Activated naive CD8-positive, alpha-beta T cell treated with anti-CD3 and anti-CD28 coated beads, Interleukin-2, amount 10 ng/mL, durations not matched to agents 7 days and 5 days (primary cell): ENCODE measurements at regions not wholly inside any gene's neighbourhood (a gene's known extent, or its start where the extent isn't known, plus 50 kb on each side); places are given as distances from the start of the nearest gene placed in this dataset.
"Not testable (repeated sequence)": the region's sequence is repeated elsewhere in the genome, so short reads cannot be mapped to it uniquely, and the experiment has no call there.

Source experiments
- ATAC-seq: fragments of 150-1000 bp; cut with Tn5 transposase; one replicate; pipeline ENCODE4 v1.10.0; 2021; ENCODE audit warnings: low read depth, moderate library complexity
- POLR2A ChIA-PET: fragments of 350-600 bp; sonication (Branson Sonifier 250); formaldehyde crosslinking; loops from one replicate; lab custom pipeline; 2021; ENCODE audit warnings: antibody characterized with exemption; lab: Charles Lee
- DNase-seq: peaks from one replicate; pipeline ENCODE4 v3.0.0; 2021
- H3K27ac Mint-ChIP-seq: one replicate; pipeline ENCODE4 v1.8.0; 2022; ENCODE audit warnings: mild to moderate bottlenecking, mixed read lengths
- H3K27me3 Mint-ChIP-seq: one replicate; pipeline ENCODE4 v1.8.0; 2022; ENCODE audit warnings: mild to moderate bottlenecking, moderate library complexity, mixed read lengths
- H3K36me3 Mint-ChIP-seq: one replicate; pipeline ENCODE4 v1.8.0; 2021; ENCODE audit warnings: mild to moderate bottlenecking, mixed read lengths
- H3K4me1 Mint-ChIP-seq: one replicate; pipeline ENCODE4 v1.8.0; 2021; ENCODE audit warnings: mixed read lengths
- H3K4me3 Mint-ChIP-seq: one replicate; pipeline ENCODE4 v1.8.0; 2022; ENCODE audit warnings: mild to moderate bottlenecking, moderate library complexity, mixed read lengths
- H3K9me3 Mint-ChIP-seq: one replicate; pipeline ENCODE4 v1.8.0; 2021; ENCODE audit warnings: mixed read lengths

DNA sequence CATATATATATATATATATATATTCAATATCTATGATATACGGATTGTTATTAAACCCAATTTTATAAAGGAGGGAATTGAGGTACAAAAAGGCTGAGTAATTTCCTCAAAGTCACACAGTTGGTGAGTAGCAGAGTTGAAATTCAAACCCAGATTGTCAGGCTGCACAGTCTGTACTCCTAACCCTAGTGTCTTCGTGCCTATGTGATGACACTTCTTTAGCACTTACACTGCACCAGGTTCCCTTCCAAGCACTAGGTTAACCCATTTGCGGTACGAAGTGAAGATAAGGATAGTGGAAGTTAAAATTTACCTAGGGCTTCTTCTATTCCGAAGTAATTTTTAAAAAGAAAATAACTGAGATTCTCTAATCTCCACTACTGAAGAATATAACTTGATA lies 125.1 kb upstream of the TSPAN8 start:
- Mint-ChIP-seq H3K27me3 (no peaks in the 10 kb centered on the region), H3K4me3 (no peak overlapping the region), H3K9me3 (peaks cover 2% of the 10 kb centered on the region), H3K4me1 (no peaks in the 10 kb centered on the region), H3K36me3 (no peaks in the 10 kb centered on the region), H3K27ac (no peak overlapping the region)
- DNase-seq (no peak), ATAC-seq (no peak)
- POLR2A ChIA-PET, result no interaction called here

DNA sequence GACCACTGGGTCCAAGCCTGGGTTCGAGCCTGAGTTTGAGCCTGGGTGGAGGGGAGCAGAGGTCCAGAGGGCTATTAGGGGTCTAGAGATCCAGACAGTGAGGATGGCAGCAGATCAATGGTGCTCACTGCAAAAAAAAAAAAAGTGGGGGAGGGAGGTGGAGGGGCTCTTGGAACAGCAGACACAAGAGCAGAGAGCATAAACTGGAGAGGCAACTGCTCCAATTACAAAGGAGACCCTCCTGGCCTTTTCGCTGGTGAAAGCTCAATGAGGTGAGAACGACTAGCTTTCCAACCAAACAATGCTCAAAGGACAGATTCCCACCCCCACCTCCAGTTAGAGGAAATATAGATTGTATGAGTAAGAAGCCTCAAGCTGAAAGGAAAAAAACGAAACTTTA lies 124.2 kb upstream of the TSPAN8 start:
- no peak for DNase-seq
- H3K4me1 Mint-ChIP-seq, result no peaks in the 10 kb centered on the region
- POLR2A ChIA-PET, result no interaction called here
- H3K4me3 Mint-ChIP-seq, result no peak overlapping the region
- no peaks in the 10 kb centered on the region for H3K27me3 Mint-ChIP-seq
- no peak for ATAC-seq
- H3K36me3 Mint-ChIP-seq, result no peaks in the 10 kb centered on the region
- peaks cover 2% of the 10 kb centered on the region for H3K9me3 Mint-ChIP-seq
- H3K27ac Mint-ChIP-seq, result no peak overlapping the region

DNA sequence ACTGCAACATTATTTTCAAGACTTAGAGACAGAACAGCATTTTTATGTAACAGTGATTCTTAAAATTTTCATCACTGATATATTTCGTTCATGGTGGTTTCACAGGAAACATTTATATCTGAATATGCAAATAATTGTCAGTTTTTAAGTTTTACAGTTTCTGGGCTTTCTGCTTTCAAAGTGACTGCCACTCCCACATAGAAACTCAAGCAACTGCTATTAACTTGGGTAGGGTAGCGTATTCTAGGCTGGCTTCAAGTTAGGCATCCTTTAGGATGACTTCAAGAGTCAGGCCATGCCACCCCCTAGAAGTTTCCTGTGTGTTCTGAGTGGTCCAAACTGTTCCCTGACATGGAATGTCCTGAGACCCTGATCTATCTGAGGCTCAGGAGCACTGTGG lies 123.6 kb upstream of the TSPAN8 start:
- POLR2A ChIA-PET, result no interaction called here
- no peak for DNase-seq
- ATAC-seq, result no peak
- Mint-ChIP-seq H3K27me3 (no peaks in the 10 kb centered on the region), H3K4me1 (no peaks in the 10 kb centered on the region), H3K27ac (no peak overlapping the region), H3K36me3 (no peaks in the 10 kb centered on the region), H3K4me3 (no peak overlapping the region), H3K9me3 (peaks cover 2% of the 10 kb centered on the region)

DNA sequence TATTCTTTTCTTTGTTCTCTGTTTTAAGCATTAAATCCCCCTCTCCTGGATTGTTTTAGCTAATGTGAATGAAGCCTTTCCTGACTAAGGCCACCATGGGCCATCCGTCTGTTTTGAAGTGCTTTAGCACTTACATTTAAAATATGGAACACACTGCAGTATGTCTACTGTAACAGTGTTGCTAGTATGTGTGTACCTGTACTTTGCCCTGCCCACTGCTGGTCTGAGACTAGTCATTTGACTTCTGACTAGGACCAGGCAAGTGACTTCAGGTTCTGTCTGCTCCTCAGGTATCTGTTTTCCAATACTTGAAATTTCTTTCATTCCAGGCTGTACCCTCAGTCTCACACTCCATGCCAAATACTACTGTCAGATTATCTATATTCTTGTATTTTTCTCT lies 120.1 kb upstream of the TSPAN8 start:
- DNase-seq, result no peak
- H3K4me3 Mint-ChIP-seq, result no peak overlapping the region
- no peaks in the 10 kb centered on the region for H3K4me1 Mint-ChIP-seq
- no peak overlapping the region for H3K27ac Mint-ChIP-seq
- H3K27me3 Mint-ChIP-seq, result no peaks in the 10 kb centered on the region
- ATAC-seq, result no peak
- POLR2A ChIA-PET, result no interaction called here
- no peaks in the 10 kb centered on the region for H3K36me3 Mint-ChIP-seq
- H3K9me3 Mint-ChIP-seq, result no peaks in the 10 kb centered on the region

DNA sequence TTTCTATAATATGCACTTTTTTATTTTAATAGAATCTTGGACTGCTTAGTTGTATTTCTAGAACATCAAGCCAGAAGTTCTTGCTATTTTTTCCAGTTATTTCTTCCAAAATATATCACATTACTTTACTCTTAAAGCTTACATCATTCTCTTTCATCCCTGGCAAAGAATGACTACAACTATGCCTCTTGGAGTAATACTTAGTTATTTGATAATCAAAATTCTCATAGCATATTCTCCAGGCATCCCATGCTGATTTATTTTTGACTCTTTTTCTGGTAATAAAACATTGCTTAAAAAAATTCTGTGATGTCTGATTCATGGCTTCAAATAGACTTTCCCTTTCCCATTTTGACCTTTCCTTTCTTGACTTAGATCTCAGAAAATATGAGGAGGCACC lies 118.7 kb upstream of the TSPAN8 start:
- DNase-seq (no peak), ATAC-seq (no peak)
- H3K4me3 Mint-ChIP-seq, result no peak overlapping the region
- H3K9me3 Mint-ChIP-seq, result no peaks in the 10 kb centered on the region
- no peaks in the 10 kb centered on the region for H3K27me3 Mint-ChIP-seq
- no peaks in the 10 kb centered on the region for H3K36me3 Mint-ChIP-seq
- POLR2A ChIA-PET, result no interaction called here
- no peak overlapping the region for H3K27ac Mint-ChIP-seq
- H3K4me1 Mint-ChIP-seq, result no peaks in the 10 kb centered on the region

DNA sequence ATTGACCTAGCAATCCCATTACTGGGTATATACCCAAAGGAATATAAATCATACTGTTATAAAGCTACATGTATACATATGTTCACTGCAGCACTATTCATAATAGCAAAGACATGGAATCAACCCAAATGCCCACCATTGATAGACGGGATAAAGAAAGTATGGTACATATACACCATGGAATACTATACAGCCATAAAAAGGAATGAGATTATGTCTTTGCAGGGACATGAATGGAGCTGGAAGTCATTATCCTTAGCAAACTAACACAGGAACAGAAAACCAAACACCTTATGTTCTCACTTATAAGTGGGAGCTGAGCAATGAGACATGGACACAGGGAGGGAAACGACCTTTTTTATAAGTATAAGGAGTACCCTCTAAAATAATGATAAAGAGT lies 113.0 kb upstream of the TSPAN8 start:
- H3K27me3 Mint-ChIP-seq, H3K9me3 Mint-ChIP-seq, ATAC-seq, H3K27ac Mint-ChIP-seq, DNase-seq, POLR2A ChIA-PET, H3K36me3 Mint-ChIP-seq, H3K4me3 Mint-ChIP-seq, H3K4me1 Mint-ChIP-seq: not testable (repeated sequence)

DNA sequence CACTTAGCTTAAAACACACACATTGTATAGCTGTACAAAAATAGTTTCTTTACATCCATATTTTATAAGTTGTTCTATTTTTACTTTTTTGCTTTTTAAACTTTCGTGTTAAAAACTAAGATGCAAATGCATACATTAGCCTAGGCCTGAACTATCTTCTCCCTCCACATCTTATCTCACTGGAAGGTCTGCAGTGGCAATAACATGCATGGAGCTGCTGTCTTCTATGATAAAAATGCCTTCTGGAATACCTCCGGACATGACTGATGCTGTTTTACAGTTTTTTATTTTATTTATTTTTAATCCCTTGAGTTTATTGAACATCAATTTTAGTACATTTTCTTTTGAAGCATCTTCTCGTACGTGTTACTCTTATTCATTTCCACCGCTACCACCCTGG lies 112.3 kb upstream of the TSPAN8 start:
- H3K27me3 Mint-ChIP-seq, result no peaks in the 10 kb centered on the region
- no peak overlapping the region for H3K27ac Mint-ChIP-seq
- H3K36me3 Mint-ChIP-seq, result no peaks in the 10 kb centered on the region
- ATAC-seq, result no peak
- no peak for DNase-seq
- H3K4me3 Mint-ChIP-seq, result no peak overlapping the region
- H3K4me1 Mint-ChIP-seq, result no peaks in the 10 kb centered on the region
- no peaks in the 10 kb centered on the region for H3K9me3 Mint-ChIP-seq
- POLR2A ChIA-PET, result no interaction called here

DNA sequence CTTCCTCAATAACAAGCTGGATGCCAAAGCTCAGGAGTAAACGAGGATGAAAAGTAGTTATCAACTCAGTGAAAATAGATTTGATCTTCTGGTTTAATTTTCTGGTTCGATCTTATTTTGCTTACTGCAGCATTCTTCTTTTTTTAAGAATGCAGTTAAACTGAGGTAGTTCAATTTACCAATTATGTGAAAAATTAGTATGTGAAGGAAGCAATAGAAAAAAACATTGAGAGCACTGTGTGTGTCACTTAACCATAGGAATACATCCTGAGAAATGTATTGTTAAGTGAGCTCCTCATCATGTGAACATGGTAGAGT lies 111.4 kb upstream of the TSPAN8 start:
- H3K36me3 Mint-ChIP-seq, result no peaks in the 10 kb centered on the region
- no peak for ATAC-seq
- H3K4me3 Mint-ChIP-seq, result no peak overlapping the region
- H3K27ac Mint-ChIP-seq, result no peak overlapping the region
- POLR2A ChIA-PET, result no interaction called here
- DNase-seq, result no peak
- H3K4me1 Mint-ChIP-seq, result no peaks in the 10 kb centered on the region
- no peaks in the 10 kb centered on the region for H3K9me3 Mint-ChIP-seq
- no peaks in the 10 kb centered on the region for H3K27me3 Mint-ChIP-seq

DNA sequence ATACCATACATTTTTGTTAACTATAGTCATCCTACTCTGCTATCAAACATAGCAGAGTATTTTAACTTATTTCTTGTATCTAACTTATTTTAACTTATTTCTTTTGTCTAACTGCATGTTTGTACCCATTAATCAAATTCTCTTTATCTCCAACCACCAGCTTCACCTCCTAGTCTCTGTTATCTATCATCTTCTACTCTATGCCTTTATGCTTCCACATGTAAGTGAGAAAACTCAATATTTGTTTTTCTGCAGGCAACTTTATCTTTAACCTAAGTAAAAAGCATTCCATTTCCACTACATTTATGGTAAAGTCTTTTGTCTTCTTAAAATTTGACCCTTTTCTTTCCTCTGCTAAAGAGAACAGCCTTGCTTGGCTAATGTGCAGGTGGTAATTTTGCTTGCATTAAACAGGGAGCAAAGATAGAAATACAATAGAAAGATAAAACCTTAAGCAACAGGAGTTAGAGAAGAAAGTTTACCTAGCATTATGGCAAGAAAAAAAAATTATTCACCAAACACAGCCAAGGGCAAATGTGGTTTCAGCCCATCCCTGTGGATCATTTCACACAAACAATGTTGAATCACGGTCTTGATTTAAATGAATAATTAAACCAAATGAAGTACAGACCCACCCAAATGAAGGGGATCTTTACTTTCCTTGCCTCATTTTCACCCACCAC lies 110.9 kb upstream of the TSPAN8 start:
- POLR2A ChIA-PET, result no interaction called here
- Mint-ChIP-seq H3K4me1 (no peaks in the 10 kb centered on the region), H3K27me3 (no peaks in the 10 kb centered on the region), H3K27ac (no peak overlapping the region), H3K36me3 (no peaks in the 10 kb centered on the region), H3K4me3 (no peak overlapping the region), H3K9me3 (no peaks in the 10 kb centered on the region)
- ATAC-seq (no peak), DNase-seq (no peak)

DNA sequence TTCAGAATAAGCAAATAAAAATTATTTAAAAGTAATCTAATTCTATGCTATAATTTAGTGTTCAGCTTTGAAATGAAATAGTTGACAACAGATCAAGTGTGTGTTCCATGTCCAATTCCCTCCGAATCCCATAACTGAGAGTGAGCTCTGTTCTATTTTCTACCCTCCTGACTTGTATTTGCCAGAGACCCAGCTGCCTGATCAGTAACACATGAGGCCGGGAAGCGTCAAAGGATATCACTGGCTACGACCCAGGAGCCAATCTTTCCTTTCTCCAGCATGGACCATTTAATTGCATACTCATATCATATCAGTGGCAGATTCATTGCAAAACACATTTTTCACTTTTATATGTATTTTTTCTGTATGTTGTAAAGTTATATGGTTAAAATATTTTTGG lies 108.8 kb upstream of the TSPAN8 start:
- Mint-ChIP-seq H3K27ac (no peak overlapping the region), H3K4me1 (no peaks in the 10 kb centered on the region), H3K4me3 (no peak overlapping the region), H3K27me3 (no peaks in the 10 kb centered on the region), H3K9me3 (no peaks in the 10 kb centered on the region), H3K36me3 (no peaks in the 10 kb centered on the region)
- DNase-seq (no peak), ATAC-seq (no peak)
- POLR2A ChIA-PET, result no interaction called here

DNA sequence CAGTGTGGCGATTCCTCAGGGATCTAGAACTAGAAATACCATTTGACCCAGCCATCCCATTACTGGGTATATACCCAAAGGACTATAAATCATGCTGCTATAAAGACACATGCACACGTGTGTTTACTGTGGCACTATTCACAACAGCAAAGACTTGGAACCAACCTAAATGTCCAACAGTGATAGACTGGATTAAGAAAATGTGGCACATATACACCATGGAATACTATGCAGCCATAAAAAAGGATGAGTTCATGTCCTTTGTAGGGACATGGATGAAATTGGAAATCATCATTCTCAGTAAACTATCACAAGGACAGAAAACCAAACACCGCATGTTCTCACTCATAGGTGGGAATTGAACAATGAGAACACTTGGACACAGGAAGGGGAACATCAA lies 107.9 kb upstream of the TSPAN8 start:
- H3K36me3 Mint-ChIP-seq, H3K9me3 Mint-ChIP-seq, POLR2A ChIA-PET, DNase-seq, H3K27ac Mint-ChIP-seq, ATAC-seq, H3K27me3 Mint-ChIP-seq, H3K4me1 Mint-ChIP-seq, H3K4me3 Mint-ChIP-seq: not testable (repeated sequence)

DNA sequence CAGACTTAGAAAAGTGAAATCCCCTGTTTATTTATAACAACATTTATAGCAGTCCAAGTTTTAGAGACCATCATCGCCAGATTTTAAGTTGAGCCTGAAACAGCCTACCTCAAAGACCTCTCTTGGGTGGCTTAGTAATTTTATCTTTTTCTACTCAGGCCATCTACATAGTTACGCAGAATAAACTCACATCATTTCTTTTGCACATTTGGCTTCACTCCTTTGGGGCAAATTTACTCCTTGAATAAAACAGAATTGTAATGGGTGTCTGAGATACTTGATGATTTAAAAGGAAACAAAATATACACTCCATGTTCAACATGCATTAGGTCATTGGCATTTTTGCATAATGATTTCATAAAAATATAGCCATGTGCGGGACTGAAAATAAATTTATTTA lies 104.7 kb upstream of the TSPAN8 start:
- Mint-ChIP-seq H3K9me3 (no peaks in the 10 kb centered on the region), H3K4me3 (no peak overlapping the region), H3K27me3 (no peaks in the 10 kb centered on the region), H3K4me1 (no peaks in the 10 kb centered on the region), H3K27ac (no peak overlapping the region), H3K36me3 (no peaks in the 10 kb centered on the region)
- POLR2A ChIA-PET, result no interaction called here
- ATAC-seq, result no peak
- DNase-seq, result no peak

DNA sequence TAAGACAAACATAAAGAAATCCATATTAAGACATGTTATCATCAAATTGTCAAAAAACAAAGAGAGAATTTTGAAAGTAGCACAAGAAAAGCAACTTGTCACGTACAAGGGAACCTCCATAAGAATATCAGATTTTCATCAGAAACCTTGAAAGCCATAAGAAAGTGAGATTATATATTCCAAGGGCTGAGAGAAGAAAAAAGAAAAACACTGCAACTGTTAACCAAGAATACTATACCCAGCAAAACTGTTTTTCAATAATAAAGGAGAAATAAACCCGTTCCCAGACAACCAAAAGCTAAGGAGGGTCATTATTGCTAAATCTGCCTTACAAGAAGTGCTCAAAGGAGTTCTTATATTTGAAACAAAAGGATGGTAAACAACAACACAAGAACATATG lies 94.7 kb upstream of the TSPAN8 start:
- POLR2A ChIA-PET, result no interaction called here
- H3K27me3 Mint-ChIP-seq, result no peaks in the 10 kb centered on the region
- no peak for ATAC-seq

DNA sequence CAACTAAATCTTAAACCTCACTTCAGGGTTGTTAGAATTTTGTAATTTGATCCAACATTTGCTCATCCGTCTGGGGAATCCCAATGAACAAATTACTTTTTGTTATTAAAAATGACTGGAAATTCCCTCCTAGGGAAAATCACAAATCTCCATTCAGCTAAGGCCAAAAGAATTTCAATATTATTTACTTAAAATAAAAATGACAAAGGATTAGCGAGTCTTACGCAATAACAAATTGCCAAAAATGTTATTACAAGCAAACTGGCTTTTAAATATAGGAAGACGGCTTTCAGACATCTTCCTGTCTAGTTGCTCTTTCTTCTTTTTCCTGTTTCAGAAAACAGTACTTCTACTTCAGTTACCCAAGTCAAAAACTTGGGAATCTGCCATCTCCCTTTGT lies 92.4 kb upstream of the TSPAN8 start:
- POLR2A ChIA-PET, result no interaction called here
- no peak overlapping the region for H3K4me3 Mint-ChIP-seq
- no peaks in the 10 kb centered on the region for H3K36me3 Mint-ChIP-seq
- no peaks in the 10 kb centered on the region for H3K27me3 Mint-ChIP-seq
- H3K9me3 Mint-ChIP-seq, result peaks cover 9% of the 10 kb centered on the region
- ATAC-seq (no peak), DNase-seq (no peak)
- H3K4me1 Mint-ChIP-seq, result no peaks in the 10 kb centered on the region
- no peak overlapping the region for H3K27ac Mint-ChIP-seq

More for the DNA sequence above, 94.7 kb upstream of the TSPAN8 start:
- no peak overlapping the region for H3K27ac Mint-ChIP-seq
- H3K9me3 Mint-ChIP-seq, result peaks cover 7% of the 10 kb centered on the region
- no peaks in the 10 kb centered on the region for H3K4me1 Mint-ChIP-seq
- no peak overlapping the region for H3K4me3 Mint-ChIP-seq
- DNase-seq, result no peak
- no peaks in the 10 kb centered on the region for H3K36me3 Mint-ChIP-seq

DNA sequence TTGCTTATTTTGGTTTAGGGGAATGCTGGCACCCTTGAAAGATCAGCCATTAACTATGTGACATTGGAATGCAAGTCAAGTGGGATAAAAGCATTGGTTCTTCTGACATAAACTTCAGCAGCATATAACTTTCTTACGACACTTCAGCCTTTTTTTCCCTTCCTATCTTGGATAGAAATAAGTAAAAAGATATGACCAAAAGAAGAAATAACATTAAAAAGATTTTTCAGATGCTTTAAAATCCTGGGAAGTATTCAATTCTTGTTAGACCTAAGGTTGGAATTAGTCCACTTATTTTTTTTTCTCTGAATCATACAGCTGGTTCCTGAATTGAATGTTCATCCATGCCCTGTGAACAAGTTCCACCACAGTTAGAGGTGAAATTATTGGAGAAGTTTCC lies 85.6 kb upstream of the TSPAN8 start:
- DNase-seq (no peak), ATAC-seq (no peak)
- peaks cover 2% of the 10 kb centered on the region for H3K9me3 Mint-ChIP-seq
- no peaks in the 10 kb centered on the region for H3K27me3 Mint-ChIP-seq
- H3K36me3 Mint-ChIP-seq, result no peaks in the 10 kb centered on the region
- no peak overlapping the region for H3K4me3 Mint-ChIP-seq
- H3K4me1 Mint-ChIP-seq, result no peaks in the 10 kb centered on the region
- no peak overlapping the region for H3K27ac Mint-ChIP-seq
- POLR2A ChIA-PET, result no interaction called here
